ENCODE measurements at regions not wholly inside any gene's neighbourhood (a gene's known extent, or its start where the extent isn't known, plus 50 kb on each side); places are given as distances from the start of the nearest gene placed in this dataset.
"Not testable (repeated sequence)": the region's sequence is repeated elsewhere in the genome, so short reads cannot be mapped to it uniquely, and the experiment has no call there.

- no peaks in the 10 kb centered on the region for H3K4me1 ChIP-seq (ENCODE audit: insufficient read depth, low read length)
- no peaks in the 10 kb centered on the region for H3K36me3 ChIP-seq (ENCODE audit: insufficient read depth, low read length)
- no peak overlapping the region for H3K9ac ChIP-seq (ENCODE audit: low read depth, low read length)
- H3K9me3 ChIP-seq (ENCODE audit: control insufficient read depth, insufficient read depth, low read length): no peaks in the 10 kb centered on the region
Measured at GRCh38 chr18:60082790-60083189, 183.0 kb downstream of the PMAIP1 start.

GRCh38 chr18:60082282-60082681, 182.5 kb downstream of the PMAIP1 start:
- no peak overlapping the region for H3K9ac ChIP-seq (ENCODE audit: low read depth, low read length)
- no peaks in the 10 kb centered on the region for H3K4me1 ChIP-seq (ENCODE audit: insufficient read depth, low read length)
- H3K36me3 ChIP-seq (ENCODE audit: insufficient read depth, low read length): no peaks in the 10 kb centered on the region
- no peaks in the 10 kb centered on the region for H3K9me3 ChIP-seq (ENCODE audit: control insufficient read depth, insufficient read depth, low read length)

- Histone ChIP-seq H3K9ac (ENCODE audit: low read depth, low read length) (no peak overlapping the region), H3K4me1 (ENCODE audit: insufficient read depth, low read length) (no peaks in the 10 kb centered on the region), H3K36me3 (ENCODE audit: insufficient read depth, low read length) (no peaks in the 10 kb centered on the region), H3K9me3 (ENCODE audit: control insufficient read depth, insufficient read depth, low read length) (no peaks in the 10 kb centered on the region; the same call in 1 of the 2 replicates)
Measured at GRCh38 chr18:60075477-60075876, 175.7 kb downstream of the PMAIP1 start.

DNA sequence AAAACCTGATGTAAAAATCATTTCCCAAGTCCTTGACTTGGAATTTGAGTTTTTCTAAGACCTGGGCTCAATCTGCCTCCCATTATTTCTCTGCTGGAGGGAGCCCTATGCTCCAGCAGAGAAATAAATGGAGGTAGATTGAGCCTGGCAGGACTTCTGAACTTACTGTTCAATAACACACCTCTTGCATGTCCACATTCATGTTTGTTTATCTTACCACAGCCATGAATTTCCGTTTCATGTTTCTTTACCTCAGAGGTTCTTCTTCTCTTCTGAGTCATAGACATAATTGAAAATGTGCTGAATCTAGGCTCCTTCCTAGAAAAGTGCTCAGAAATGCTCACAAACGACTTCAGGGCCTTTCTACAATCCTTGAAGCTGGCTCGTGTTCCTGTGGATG, 170.8 kb downstream of the PMAIP1 start:
- H3K9ac ChIP-seq (ENCODE audit: low read depth, low read length): no peak overlapping the region
- peaks cover 4% of the 10 kb centered on the region; the same call in 1 of the 2 replicates for H3K9me3 ChIP-seq (ENCODE audit: control insufficient read depth, insufficient read depth, low read length)
- no peaks in the 10 kb centered on the region for H3K36me3 ChIP-seq (ENCODE audit: insufficient read depth, low read length)
- H3K4me1 ChIP-seq (ENCODE audit: insufficient read depth, low read length): peaks cover 12% of the 10 kb centered on the region; the same call in 1 of the 2 replicates

DNA sequence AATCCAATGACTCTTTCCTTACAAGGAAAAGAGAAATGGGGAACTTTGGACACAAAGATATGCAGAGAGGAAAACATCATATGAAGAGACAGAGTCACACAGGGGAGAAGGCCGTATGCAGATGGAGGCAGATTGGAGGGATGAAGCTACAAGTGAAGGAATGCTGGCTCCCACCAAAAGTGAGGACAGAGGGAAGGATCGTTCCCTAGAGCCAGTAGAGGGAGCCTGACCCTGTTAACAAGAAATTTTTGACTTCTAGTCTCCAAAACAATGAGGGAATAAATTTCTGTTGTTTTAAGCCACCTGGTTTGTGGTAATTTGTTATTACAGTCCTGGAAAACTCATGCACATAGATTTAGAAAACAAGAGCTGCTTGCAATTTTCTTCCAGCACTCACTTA, 169.3 kb downstream of the PMAIP1 start:
- H3K9me3 ChIP-seq (ENCODE audit: control insufficient read depth, insufficient read depth, low read length): peaks cover 4% of the 10 kb centered on the region; the same call in 1 of the 2 replicates
- no peak overlapping the region for H3K9ac ChIP-seq (ENCODE audit: low read depth, low read length)
- H3K36me3 ChIP-seq (ENCODE audit: insufficient read depth, low read length): no peaks in the 10 kb centered on the region
- H3K4me1 ChIP-seq (ENCODE audit: insufficient read depth, low read length): peaks cover 12% of the 10 kb centered on the region; the same call in 1 of the 2 replicates

DNA sequence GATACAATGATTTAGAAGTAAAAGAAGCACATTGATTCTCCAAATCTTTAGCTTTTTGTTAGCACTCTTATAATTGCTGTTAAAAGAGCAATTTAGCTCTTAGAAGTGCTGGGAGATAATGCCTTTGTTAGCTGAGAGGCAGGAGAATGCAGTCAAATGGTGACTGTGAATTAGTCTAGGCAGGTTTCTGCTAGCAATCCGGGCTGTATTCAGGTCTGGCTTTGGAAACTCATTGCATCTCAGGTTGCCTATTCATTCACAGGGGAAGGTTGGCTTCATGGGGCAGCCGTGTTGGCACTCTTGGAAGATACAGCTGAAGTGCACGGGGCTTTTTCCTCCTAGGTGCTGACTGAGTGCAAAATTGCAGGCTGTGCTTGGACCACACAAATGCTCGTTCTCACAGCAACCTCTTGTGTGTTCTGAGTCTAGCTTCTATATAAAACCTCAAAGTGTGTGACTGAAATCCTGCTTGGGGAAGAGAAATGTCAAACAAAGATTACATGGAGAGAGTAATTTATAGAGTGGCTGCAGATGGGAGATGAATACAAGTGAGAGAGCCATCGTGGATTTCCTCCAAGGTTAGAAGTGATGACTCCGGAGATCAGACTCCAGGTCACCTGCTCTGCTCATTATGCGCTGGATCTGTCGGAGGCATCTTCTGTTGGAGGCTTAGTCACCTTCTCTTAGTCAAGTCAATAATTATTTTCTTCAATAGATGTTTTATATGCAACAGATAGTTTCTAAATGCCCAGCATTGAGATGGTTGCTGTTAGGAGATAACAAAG, 167.8 kb downstream of the PMAIP1 start:
- H3K9me3 ChIP-seq (ENCODE audit: control insufficient read depth, insufficient read depth, low read length): peaks cover 4% of the 10 kb centered on the region; the same call in 1 of the 2 replicates
- no peaks in the 10 kb centered on the region for H3K36me3 ChIP-seq (ENCODE audit: insufficient read depth, low read length)
- H3K9ac ChIP-seq (ENCODE audit: low read depth, low read length): no peak overlapping the region
- peaks cover 12% of the 10 kb centered on the region; the same call in 1 of the 2 replicates for H3K4me1 ChIP-seq (ENCODE audit: insufficient read depth, low read length)

DNA sequence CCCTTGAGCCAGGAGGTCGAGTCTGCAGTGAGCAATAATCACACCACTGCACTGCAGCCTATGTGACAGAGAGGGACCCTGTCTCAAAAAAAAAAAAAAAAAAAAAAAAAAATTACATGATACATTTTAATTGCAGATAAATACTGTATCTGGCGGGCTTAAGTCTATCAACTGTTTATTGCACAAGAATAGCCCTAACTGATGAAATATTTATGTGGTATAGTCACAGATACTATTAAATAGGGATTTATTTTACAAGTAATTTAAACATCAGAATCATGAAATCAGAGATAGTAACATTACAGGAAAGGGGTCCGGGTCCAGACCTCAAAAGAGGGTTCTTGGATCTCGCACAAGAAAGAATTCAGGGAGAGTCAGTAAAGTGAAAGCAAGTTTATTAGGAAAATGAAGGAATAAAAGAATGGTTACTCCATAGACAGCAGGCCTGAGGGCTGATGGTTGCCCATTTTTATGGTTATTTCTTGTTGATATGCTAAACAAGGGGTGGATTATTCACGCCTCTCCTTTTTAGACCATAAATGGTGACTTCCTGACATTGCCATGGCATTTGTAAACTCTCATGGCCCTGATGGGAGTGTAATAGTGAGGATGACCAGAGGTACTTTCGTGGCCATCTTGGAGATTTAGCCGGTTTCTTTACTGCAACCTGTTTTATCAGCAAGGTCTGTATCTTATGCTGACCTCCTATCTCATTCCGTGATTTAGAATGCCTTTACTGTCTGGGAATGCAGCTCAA, 166.6 kb downstream of the PMAIP1 start:
- Histone ChIP-seq H3K4me1 (ENCODE audit: insufficient read depth, low read length) (peaks cover 12% of the 10 kb centered on the region; the same call in 1 of the 2 replicates), H3K9me3 (ENCODE audit: control insufficient read depth, insufficient read depth, low read length) (peaks cover 4% of the 10 kb centered on the region; the same call in 1 of the 2 replicates), H3K36me3 (ENCODE audit: insufficient read depth, low read length) (no peaks in the 10 kb centered on the region), H3K9ac (ENCODE audit: low read depth, low read length) (peak overlapping the region; percentile 16; the same call in 1 of the 2 replicates)

DNA sequence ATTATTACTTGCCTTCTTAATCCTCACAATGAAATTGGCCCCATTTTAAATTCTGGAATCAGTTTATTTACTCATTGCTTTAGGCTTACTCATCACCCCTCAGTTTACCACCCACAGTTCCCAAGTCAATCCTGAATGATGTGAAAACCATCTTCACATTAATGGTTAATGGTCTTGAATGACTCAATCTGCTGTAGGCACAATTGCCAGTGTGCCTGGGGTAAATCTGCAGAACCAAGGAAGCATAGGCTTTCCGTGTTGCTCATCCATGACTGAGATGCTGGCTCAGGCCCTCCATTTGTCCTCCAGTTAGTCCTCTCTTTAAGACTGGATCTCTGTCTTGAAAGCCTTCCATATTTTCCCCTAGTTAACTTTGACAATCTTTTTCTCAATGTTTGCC, 164.5 kb downstream of the PMAIP1 start:
- peaks cover 3% of the 10 kb centered on the region; the same call in 1 of the 2 replicates for H3K9me3 ChIP-seq (ENCODE audit: control insufficient read depth, insufficient read depth, low read length)
- peaks cover 12% of the 10 kb centered on the region; the same call in 1 of the 2 replicates for H3K4me1 ChIP-seq (ENCODE audit: insufficient read depth, low read length)
- H3K36me3 ChIP-seq (ENCODE audit: insufficient read depth, low read length): no peaks in the 10 kb centered on the region
- H3K9ac ChIP-seq (ENCODE audit: low read depth, low read length): no peak overlapping the region

GRCh38 chr18:60062831-60063230, 163.0 kb downstream of the PMAIP1 start:
- H3K36me3 ChIP-seq (ENCODE audit: insufficient read depth, low read length); H3K9me3 ChIP-seq (ENCODE audit: control insufficient read depth, insufficient read depth, low read length); H3K9ac ChIP-seq (ENCODE audit: low read depth, low read length): not testable (repeated sequence)
- peaks cover 11% of the 10 kb centered on the region; the same call in 1 of the 2 replicates for H3K4me1 ChIP-seq (ENCODE audit: insufficient read depth, low read length)

GRCh38 chr18:60062396-60062795, 162.6 kb downstream of the PMAIP1 start:
- Histone ChIP-seq H3K36me3 (ENCODE audit: insufficient read depth, low read length) (no peaks in the 10 kb centered on the region), H3K9me3 (ENCODE audit: control insufficient read depth, insufficient read depth, low read length) (no peaks in the 10 kb centered on the region; the same call in 1 of the 2 replicates), H3K9ac (ENCODE audit: low read depth, low read length) (no peak overlapping the region), H3K4me1 (ENCODE audit: insufficient read depth, low read length) (peaks cover 7% of the 10 kb centered on the region; the same call in 1 of the 2 replicates)

GRCh38 chr18:60060578-60060977, 160.8 kb downstream of the PMAIP1 start:
- Histone ChIP-seq H3K9me3 (ENCODE audit: control insufficient read depth, insufficient read depth, low read length) (no peaks in the 10 kb centered on the region; the same call in none of the 2 replicates), H3K36me3 (ENCODE audit: insufficient read depth, low read length) (no peaks in the 10 kb centered on the region), H3K4me1 (ENCODE audit: insufficient read depth, low read length) (no peaks in the 10 kb centered on the region), H3K9ac (ENCODE audit: low read depth, low read length) (no peak overlapping the region)

- H3K9ac ChIP-seq (ENCODE audit: low read depth, low read length): no peak overlapping the region
Measured at GRCh38 chr18:60060026-60060425, 160.2 kb downstream of the PMAIP1 start.

DNA sequence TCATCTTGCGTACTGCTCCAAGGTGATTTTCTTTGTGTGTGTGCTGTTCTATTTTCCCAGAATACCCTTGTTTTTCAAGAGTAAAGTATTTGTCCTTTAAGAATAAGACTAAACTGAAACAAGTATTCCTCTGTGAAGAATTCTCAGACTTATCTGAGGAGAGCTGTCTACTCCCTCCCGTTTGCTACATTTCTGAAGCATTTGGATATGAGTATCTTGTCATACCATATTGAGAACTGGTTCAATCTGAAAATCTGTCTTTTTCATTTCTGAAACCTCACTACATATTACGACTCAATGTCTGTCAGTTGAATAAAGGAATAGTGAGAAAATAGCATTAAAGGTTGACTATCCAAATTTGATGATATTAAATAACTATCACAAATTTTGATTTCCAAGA, 159.4 kb downstream of the PMAIP1 start:
- Histone ChIP-seq H3K9ac (ENCODE audit: low read depth, low read length) (no peak overlapping the region), H3K4me1 (ENCODE audit: insufficient read depth, low read length) (0 out of 2 replicates have a peak, but pooled peaks cover under 1% of the 10 kb centered on the region), H3K36me3 (ENCODE audit: insufficient read depth, low read length) (no peaks in the 10 kb centered on the region), H3K9me3 (ENCODE audit: control insufficient read depth, insufficient read depth, low read length) (no peaks in the 10 kb centered on the region; the same call in none of the 2 replicates)

More at GRCh38 chr18:60060026-60060425, 160.2 kb downstream of the PMAIP1 start:
- Histone ChIP-seq H3K36me3 (ENCODE audit: insufficient read depth, low read length) (no peaks in the 10 kb centered on the region), H3K4me1 (ENCODE audit: insufficient read depth, low read length) (no peaks in the 10 kb centered on the region), H3K9me3 (ENCODE audit: control insufficient read depth, insufficient read depth, low read length) (no peaks in the 10 kb centered on the region; the same call in none of the 2 replicates)

GRCh38 chr18:60053747-60054304, 154.0 kb downstream of the PMAIP1 start:
- Histone ChIP-seq H3K9me3 (ENCODE audit: control insufficient read depth, insufficient read depth, low read length) (no peaks in the 10 kb centered on the region; the same call in 1 of the 2 replicates), H3K4me1 (ENCODE audit: insufficient read depth, low read length) (peaks cover 14% of the 10 kb centered on the region), H3K36me3 (ENCODE audit: insufficient read depth, low read length) (no peaks in the 10 kb centered on the region), H3K9ac (ENCODE audit: low read depth, low read length) (no peak overlapping the region)
